GM23338 (cell line): ENCODE measurements at regions not wholly inside any gene's neighbourhood (a gene's known extent, or its start where the extent isn't known, plus 50 kb on each side); places are given as distances from the start of the nearest gene placed in this dataset.

ENCODE experiments used
- CREB1 ChIP-seq: fragments of 250-450 bp; sonication (Bioruptor Pico); IDR thresholded peaks from 2 replicates; pipeline ENCODE4 v1.5.0; 2020; ENCODE audit warnings: low read depth, mild to moderate bottlenecking, moderate library complexity
- EZH2 ChIP-seq: fragments of 200-600 bp; sonication (generic); IDR thresholded peaks from one replicate; pipeline ENCODE4 v1.8.0; 2017; ENCODE audit warnings: antibody characterized with exemption, mild to moderate bottlenecking, low read depth; ENCODE audit not compliant: unreplicated experiment
- EZH2phosphoT487 ChIP-seq: fragments of 200-600 bp; sonication (generic); IDR thresholded peaks from one replicate; pipeline ENCODE4 v1.8.1; 2018; ENCODE audit warnings: antibody characterized with exemption; ENCODE audit not compliant: unreplicated experiment
- JUNB ChIP-seq: IDR thresholded peaks from one replicate; pipeline ENCODE4 v1.6.1; 2016; ENCODE audit warnings: antibody characterized with exemption; ENCODE audit not compliant: unreplicated experiment
- NANOG ChIP-seq: IDR thresholded peaks from 2 replicates; pipeline ENCODE4 v1.6.1; 2016; ENCODE audit warnings: antibody characterized with exemption, borderline replicate concordance
- POLR2AphosphoS5 ChIP-seq: IDR thresholded peaks from 2 replicates; pipeline ENCODE4 v1.6.1; 2016; ENCODE audit warnings: antibody characterized with exemption, low read depth
- REST ChIP-seq: IDR thresholded peaks from one replicate; pipeline ENCODE4 v1.6.1; 2018; ENCODE audit warnings: antibody characterized with exemption; ENCODE audit not compliant: unreplicated experiment
- ZNF114 ChIP-seq: fragments of 250-450 bp; sonication (Bioruptor Pico); IDR thresholded peaks from 2 replicates; pipeline ENCODE4 v1.5.0; 2020; ENCODE audit warnings: mild to moderate bottlenecking, moderate library complexity
- TF ChIP-seq, protein P1 (sequence below), 2 experiments: fragments of 200-600 bp in 1 of 2; sonication (generic) in 1 of 2; conservative IDR thresholded peaks; 2 replicates each; pipeline versions ENCODE4 v1.5.1 to v1.6.1; 2016 to 2017; ENCODE audit warnings: antibody characterized with exemption in 2 of 2, low read depth in 2 of 2, mild to moderate bottlenecking in 2 of 2, moderate library complexity in 1 of 2
- TF ChIP-seq, protein P2 (sequence below): IDR thresholded peaks from 2 replicates; pipeline ENCODE4 v1.6.1; 2016; ENCODE audit warnings: antibody characterized with exemption
- TF ChIP-seq, protein P3 (sequence below): fragments of 250-450 bp; sonication (Bioruptor Pico); IDR thresholded peaks from 2 replicates; pipeline ENCODE4 v1.5.0; 2020; ENCODE audit warnings: mild to moderate bottlenecking, moderate library complexity

DNA sequence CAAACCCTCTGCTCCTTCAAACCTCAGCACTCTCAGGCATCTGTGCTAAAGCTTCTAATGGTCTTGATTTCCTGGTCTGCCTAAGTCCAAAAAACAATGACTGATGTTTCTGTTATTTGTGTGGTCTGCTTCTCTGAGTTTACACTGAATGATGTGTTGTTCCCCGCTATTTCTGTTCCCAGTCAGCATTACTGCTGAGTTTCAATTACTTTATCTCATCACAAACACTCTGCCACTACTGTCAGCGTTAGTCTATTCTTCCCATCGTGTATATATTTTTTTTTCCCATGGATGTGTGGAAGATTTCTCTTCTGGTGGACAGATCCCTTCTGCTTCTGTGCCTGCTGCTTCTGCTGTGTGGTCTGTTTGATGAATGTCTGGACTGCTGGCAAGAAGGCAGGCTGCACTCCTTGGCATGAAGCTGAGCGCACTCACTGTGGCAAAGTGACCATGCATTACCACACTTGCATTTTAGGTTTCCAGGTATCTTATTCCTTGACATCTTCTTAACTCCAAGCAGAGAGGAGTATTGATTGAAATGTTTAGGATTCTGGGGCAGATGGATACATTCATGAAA lies 106.9 kb upstream of the PAQR3 start:
- TF ChIP-seq, protein P1, sequence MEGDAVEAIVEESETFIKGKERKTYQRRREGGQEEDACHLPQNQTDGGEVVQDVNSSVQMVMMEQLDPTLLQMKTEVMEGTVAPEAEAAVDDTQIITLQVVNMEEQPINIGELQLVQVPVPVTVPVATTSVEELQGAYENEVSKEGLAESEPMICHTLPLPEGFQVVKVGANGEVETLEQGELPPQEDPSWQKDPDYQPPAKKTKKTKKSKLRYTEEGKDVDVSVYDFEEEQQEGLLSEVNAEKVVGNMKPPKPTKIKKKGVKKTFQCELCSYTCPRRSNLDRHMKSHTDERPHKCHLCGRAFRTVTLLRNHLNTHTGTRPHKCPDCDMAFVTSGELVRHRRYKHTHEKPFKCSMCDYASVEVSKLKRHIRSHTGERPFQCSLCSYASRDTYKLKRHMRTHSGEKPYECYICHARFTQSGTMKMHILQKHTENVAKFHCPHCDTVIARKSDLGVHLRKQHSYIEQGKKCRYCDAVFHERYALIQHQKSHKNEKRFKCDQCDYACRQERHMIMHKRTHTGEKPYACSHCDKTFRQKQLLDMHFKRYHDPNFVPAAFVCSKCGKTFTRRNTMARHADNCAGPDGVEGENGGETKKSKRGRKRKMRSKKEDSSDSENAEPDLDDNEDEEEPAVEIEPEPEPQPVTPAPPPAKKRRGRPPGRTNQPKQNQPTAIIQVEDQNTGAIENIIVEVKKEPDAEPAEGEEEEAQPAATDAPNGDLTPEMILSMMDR (conservative IDR thresholded peaks at IDR 0.05; ENCODE audit: low read depth in 2 of 2) = no peak
- TF ChIP-seq POLR2AphosphoS5 (no peak), CREB1 (no peak), REST (no peak), ZNF114 (CRISPR knock-in tag) (no peak), EZH2 (no peak), EZH2phosphoT487 (no peak), JUNB (no peak), NANOG (no peak)
- TF ChIP-seq, protein P2, sequence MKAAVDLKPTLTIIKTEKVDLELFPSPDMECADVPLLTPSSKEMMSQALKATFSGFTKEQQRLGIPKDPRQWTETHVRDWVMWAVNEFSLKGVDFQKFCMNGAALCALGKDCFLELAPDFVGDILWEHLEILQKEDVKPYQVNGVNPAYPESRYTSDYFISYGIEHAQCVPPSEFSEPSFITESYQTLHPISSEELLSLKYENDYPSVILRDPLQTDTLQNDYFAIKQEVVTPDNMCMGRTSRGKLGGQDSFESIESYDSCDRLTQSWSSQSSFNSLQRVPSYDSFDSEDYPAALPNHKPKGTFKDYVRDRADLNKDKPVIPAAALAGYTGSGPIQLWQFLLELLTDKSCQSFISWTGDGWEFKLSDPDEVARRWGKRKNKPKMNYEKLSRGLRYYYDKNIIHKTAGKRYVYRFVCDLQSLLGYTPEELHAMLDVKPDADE = no peak
- TF ChIP-seq, protein P3, sequence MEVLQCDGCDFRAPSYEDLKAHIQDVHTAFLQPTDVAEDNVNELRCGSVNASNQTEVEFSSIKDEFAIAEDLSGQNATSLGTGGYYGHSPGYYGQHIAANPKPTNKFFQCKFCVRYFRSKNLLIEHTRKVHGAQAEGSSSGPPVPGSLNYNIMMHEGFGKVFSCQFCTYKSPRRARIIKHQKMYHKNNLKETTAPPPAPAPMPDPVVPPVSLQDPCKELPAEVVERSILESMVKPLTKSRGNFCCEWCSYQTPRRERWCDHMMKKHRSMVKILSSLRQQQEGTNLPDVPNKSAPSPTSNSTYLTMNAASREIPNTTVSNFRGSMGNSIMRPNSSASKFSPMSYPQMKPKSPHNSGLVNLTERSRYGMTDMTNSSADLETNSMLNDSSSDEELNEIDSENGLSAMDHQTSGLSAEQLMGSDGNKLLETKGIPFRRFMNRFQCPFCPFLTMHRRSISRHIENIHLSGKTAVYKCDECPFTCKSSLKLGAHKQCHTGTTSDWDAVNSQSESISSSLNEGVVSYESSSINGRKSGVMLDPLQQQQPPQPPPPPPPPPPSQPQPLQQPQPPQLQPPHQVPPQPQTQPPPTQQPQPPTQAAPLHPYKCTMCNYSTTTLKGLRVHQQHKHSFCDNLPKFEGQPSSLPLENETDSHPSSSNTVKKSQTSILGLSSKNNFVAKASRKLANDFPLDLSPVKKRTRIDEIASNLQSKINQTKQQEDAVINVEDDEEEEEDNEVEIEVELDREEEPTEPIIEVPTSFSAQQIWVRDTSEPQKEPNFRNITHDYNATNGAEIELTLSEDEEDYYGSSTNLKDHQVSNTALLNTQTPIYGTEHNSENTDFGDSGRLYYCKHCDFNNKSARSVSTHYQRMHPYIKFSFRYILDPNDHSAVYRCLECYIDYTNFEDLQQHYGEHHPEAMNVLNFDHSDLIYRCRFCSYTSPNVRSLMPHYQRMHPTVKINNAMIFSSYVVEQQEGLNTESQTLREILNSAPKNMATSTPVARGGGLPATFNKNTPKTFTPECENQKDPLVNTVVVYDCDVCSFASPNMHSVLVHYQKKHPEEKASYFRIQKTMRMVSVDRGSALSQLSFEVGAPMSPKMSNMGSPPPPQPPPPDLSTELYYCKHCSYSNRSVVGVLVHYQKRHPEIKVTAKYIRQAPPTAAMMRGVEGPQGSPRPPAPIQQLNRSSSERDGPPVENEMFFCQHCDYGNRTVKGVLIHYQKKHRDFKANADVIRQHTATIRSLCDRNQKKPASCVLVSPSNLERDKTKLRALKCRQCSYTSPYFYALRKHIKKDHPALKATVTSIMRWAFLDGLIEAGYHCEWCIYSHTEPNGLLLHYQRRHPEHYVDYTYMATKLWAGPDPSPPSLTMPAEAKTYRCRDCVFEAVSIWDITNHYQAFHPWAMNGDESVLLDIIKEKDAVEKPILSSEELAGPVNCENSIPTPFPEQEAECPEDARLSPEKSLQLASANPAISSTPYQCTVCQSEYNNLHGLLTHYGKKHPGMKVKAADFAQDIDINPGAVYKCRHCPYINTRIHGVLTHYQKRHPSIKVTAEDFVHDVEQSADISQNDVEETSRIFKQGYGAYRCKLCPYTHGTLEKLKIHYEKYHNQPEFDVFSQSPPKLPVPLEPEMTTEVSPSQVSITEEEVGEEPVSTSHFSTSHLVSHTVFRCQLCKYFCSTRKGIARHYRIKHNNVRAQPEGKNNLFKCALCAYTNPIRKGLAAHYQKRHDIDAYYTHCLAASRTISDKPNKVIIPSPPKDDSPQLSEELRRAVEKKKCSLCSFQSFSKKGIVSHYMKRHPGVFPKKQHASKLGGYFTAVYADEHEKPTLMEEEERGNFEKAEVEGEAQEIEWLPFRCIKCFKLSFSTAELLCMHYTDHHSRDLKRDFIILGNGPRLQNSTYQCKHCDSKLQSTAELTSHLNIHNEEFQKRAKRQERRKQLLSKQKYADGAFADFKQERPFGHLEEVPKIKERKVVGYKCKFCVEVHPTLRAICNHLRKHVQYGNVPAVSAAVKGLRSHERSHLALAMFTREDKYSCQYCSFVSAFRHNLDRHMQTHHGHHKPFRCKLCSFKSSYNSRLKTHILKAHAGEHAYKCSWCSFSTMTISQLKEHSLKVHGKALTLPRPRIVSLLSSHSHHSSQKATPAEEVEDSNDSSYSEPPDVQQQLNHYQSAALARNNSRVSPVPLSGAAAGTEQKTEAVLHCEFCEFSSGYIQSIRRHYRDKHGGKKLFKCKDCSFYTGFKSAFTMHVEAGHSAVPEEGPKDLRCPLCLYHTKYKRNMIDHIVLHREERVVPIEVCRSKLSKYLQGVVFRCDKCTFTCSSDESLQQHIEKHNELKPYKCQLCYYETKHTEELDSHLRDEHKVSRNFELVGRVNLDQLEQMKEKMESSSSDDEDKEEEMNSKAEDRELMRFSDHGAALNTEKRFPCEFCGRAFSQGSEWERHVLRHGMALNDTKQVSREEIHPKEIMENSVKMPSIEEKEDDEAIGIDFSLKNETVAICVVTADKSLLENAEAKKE (CRISPR knock-in tag) = no peak
